CD14-positive monocyte (primary cell): ENCODE measurements at regions not wholly inside any gene's neighbourhood (a gene's known extent, or its start where the extent isn't known, plus 50 kb on each side); places are given as distances from the start of the nearest gene placed in this dataset.

Experiments used
- DNase-seq, 3 donors: peaks; one replicate each; pipeline ENCODE4 v3.0.0-alpha.2; 2011 to 2022
- H2AFZ ChIP-seq: 2 replicates; pipeline ENCODE4 v1.6.0; 2012; ENCODE audit warnings: mild to moderate bottlenecking, low read depth, low read length, inconsistent platforms; ENCODE audit not compliant: insufficient read depth, poor library complexity, severe bottlenecking
- H3K27ac ChIP-seq, 2 donors: 1 replicate in 1 of 2; 2 replicates in 1 of 2; pipeline ENCODE4 v1.5.1; 2012 to 2013; ENCODE audit warnings: low read length in 2 of 2, control low read depth in 1 of 2, inconsistent platforms in 1 of 2, low read depth in 1 of 2, mild to moderate bottlenecking in 1 of 2
- H3K27me3 ChIP-seq, 2 donors: one replicate each; pipeline versions ENCODE4 v1.6.0 to v1.6.1; 2011 to 2013; ENCODE audit warnings: low read length in 2 of 2; ENCODE audit not compliant: control insufficient read depth in 2 of 2, insufficient read depth in 2 of 2
- H3K36me3 ChIP-seq, 2 donors: replicated peaks in 1 of 2; 1 replicate in 1 of 2; 2 replicates in 1 of 2; pipeline versions ENCODE4 v1.5.1 to v1.6.1; 2012 to 2013; ENCODE audit warnings: low read length in 2 of 2, control low read depth in 1 of 2, inconsistent platforms in 1 of 2, mild to moderate bottlenecking in 1 of 2; ENCODE audit not compliant: insufficient read depth in 2 of 2, control insufficient read depth in 1 of 2
- H3K4me1 ChIP-seq, 2 donors: 1 replicate in 1 of 2; 2 replicates in 1 of 2; pipeline versions ENCODE4 v1.5.1 to v1.6.1; 2012 to 2013; ENCODE audit warnings: low read length in 2 of 2, control low read depth in 1 of 2, inconsistent platforms in 1 of 2, mild to moderate bottlenecking in 1 of 2, moderate library complexity in 1 of 2; ENCODE audit not compliant: insufficient read depth in 2 of 2, control insufficient read depth in 1 of 2
- H3K4me2 ChIP-seq: replicated peaks from 2 replicates; pipeline ENCODE3; 2012; ENCODE audit warnings: low read length, moderate library complexity, mild to moderate bottlenecking; ENCODE audit not compliant: poor library complexity, severe bottlenecking; ENCODE audit errors: extremely low read depth
- H3K4me3 ChIP-seq, 3 experiments: fragments of 200-600 bp in 1 of 3; sonication (generic) in 1 of 3; replicated peaks in 1 of 3; 1 replicate in 2 of 3; 2 replicates in 1 of 3; pipeline ENCODE4 v1.5.1; 2011 to 2013; ENCODE audit warnings: low read length in 3 of 3, mild to moderate bottlenecking in 3 of 3, control low read depth in 2 of 3, low read depth in 2 of 3, inconsistent platforms in 1 of 3, moderate library complexity in 1 of 3
- H3K79me2 ChIP-seq: 2 replicates; pipeline ENCODE4 v1.6.0; 2012; ENCODE audit warnings: mild to moderate bottlenecking, control low read depth, inconsistent platforms, low read length, moderate library complexity; ENCODE audit not compliant: insufficient read depth
- H3K9ac ChIP-seq: 2 replicates; pipeline ENCODE4 v1.6.0; 2017; ENCODE audit warnings: low read length, mild to moderate bottlenecking; ENCODE audit not compliant: insufficient read depth, poor library complexity, severe bottlenecking
- H3K9me3 ChIP-seq, 2 donors: replicated peaks in 1 of 2; 1 replicate in 1 of 2; 2 replicates in 1 of 2; pipeline versions ENCODE4 v1.5.1 to v1.6.1; 2012 to 2013; ENCODE audit warnings: low read length in 2 of 2, control low read depth in 1 of 2; ENCODE audit not compliant: control insufficient read depth in 1 of 2, insufficient read depth in 1 of 2
- H4K20me1 ChIP-seq: 2 replicates; pipeline ENCODE4 v1.6.0; 2012; ENCODE audit warnings: mild to moderate bottlenecking, low read length, control low read depth, moderate library complexity; ENCODE audit not compliant: insufficient read depth
- H3K27ac Mint-ChIP-seq, 7 donors: one replicate each; pipeline ENCODE4 v1.8.0; 2020; ENCODE audit warnings: mild to moderate bottlenecking in 7 of 7, mixed read lengths in 7 of 7, moderate library complexity in 6 of 7, inconsistent platforms in 2 of 7
- H3K27me3 Mint-ChIP-seq, 3 donors: one replicate each; pipeline ENCODE4 v1.8.0; 2021 to 2022; ENCODE audit warnings: low read depth in 3 of 3, mild to moderate bottlenecking in 3 of 3, mixed read lengths in 3 of 3, moderate library complexity in 3 of 3, inconsistent platforms in 1 of 3
- H3K36me3 Mint-ChIP-seq, 2 donors: one replicate each; pipeline ENCODE4 v1.8.0; 2020; ENCODE audit warnings: mixed read lengths in 2 of 2, inconsistent platforms in 1 of 2, mild to moderate bottlenecking in 1 of 2
- H3K4me1 Mint-ChIP-seq: one replicate; pipeline ENCODE4 v1.8.0; 2020; ENCODE audit warnings: mild to moderate bottlenecking, mixed read lengths
- H3K4me3 Mint-ChIP-seq, 2 donors: one replicate each; pipeline ENCODE4 v1.8.0; 2020; ENCODE audit warnings: mild to moderate bottlenecking in 2 of 2, mixed read lengths in 2 of 2, moderate library complexity in 1 of 2
- H3K9me3 Mint-ChIP-seq, 7 donors: one replicate each; pipeline ENCODE4 v1.8.0; 2020 to 2022; ENCODE audit warnings: mixed read lengths in 7 of 7, mild to moderate bottlenecking in 6 of 7, moderate library complexity in 6 of 7, inconsistent platforms in 2 of 7
- CTCF ChIP-seq: fragments of 200-600 bp; IDR thresholded peaks from one replicate; pipeline ENCODE4 v1.8.0; 2022; ENCODE audit warnings: antibody characterized with exemption, mild to moderate bottlenecking
- WGBS: methylation state at CpG from one replicate; pipeline ENCODE4 v1.1.5; 2013; ENCODE audit warnings: missing lambda C conversion rate; ENCODE audit not compliant: insufficient coverage; 5-methylcytosine and 5-hydroxymethylcytosine counted together
- intact Hi-C, 2 donors: fragments of 100-400 bp; cut with micrococcal nuclease; formaldehyde crosslinking; loops; one replicate each; pipeline versions ENCODE4 v1.15.0 to v1.15.1; 2023

- peak overlapping the region; percentile 23 for H3K9ac ChIP-seq
- peaks cover 44 to 54% of the 10 kb centered on the region in 2 donors for H3K4me1 ChIP-seq
- peaks cover 0 to 3% (median 2%) of the 10 kb centered on the region in 7 donors for H3K9me3 Mint-ChIP-seq
- intact Hi-C loops, result loop anchor here in 1 of 2 donors (10.0 kb wide), 1 partner anchor 72 kb away; no protein-coding TSS in a partner anchor
- peaks cover 0 to 2% (median 2%) of the 10 kb centered on the region in 3 donors for H3K27me3 Mint-ChIP-seq
- no peaks in the 10 kb centered on the region for H4K20me1 ChIP-seq
- H3K79me2 ChIP-seq, result no peaks in the 10 kb centered on the region
- no peak for TF ChIP-seq CTCF
- peak overlapping the region in 1 of 2 donors; percentile 60 for H3K27ac ChIP-seq
- H3K36me3 Mint-ChIP-seq, result peaks cover 2 to 3% of the 10 kb centered on the region in 2 donors
- no peaks in the 10 kb centered on the region for H3K9me3 ChIP-seq
- H3K4me2 ChIP-seq, result no peak overlapping the region
- no peaks in the 10 kb centered on the region for H3K27me3 ChIP-seq
- H3K4me1 Mint-ChIP-seq, result peaks cover 63% of the 10 kb centered on the region
- DNase-seq, result peak in 2 of 3 donors; percentile 59 to 71
- H3K36me3 ChIP-seq, result no peaks in the 10 kb centered on the region
- H2AFZ ChIP-seq, result no peak overlapping the region
- H3K27ac Mint-ChIP-seq, result peak overlapping the region; percentile 72 to 94 (median 82)
- no peak overlapping the region for H3K4me3 ChIP-seq
- H3K4me3 Mint-ChIP-seq, result no peak overlapping the region
These were observed 538.6 kb upstream of the JARID2 start for GRCh38 chr6:14707276-14707675.

GRCh38 chr6:14707971-14708465 lies 537.9 kb upstream of the JARID2 start:
- intact Hi-C loops, result loop anchor here in 1 of 2 donors (10.0 kb wide), 1 partner anchor 73 kb away; no protein-coding TSS in a partner anchor
- no peaks in the 10 kb centered on the region for H4K20me1 ChIP-seq
- 93% methylated on average over 2 of the region's 2 CpGs for WGBS
- H3K36me3 ChIP-seq, result no peaks in the 10 kb centered on the region
- no peaks in the 10 kb centered on the region for H3K27me3 ChIP-seq
- no peak overlapping the region for H3K4me3 Mint-ChIP-seq
- no peak overlapping the region for H3K4me2 ChIP-seq
- H3K4me1 ChIP-seq, result peaks cover 37 to 47% of the 10 kb centered on the region in 2 donors
- TF ChIP-seq CTCF, result no peak
- H3K4me3 ChIP-seq, result no peak overlapping the region
- H3K9ac ChIP-seq, result no peak overlapping the region
- no peaks in the 10 kb centered on the region for H3K9me3 ChIP-seq
- no peak overlapping the region for H2AFZ ChIP-seq
- peaks cover 64% of the 10 kb centered on the region for H3K4me1 Mint-ChIP-seq
- peak overlapping the region in 5 of 7 donors; percentile 47 to 94 (median 75) for H3K27ac Mint-ChIP-seq
- H3K9me3 Mint-ChIP-seq, result peaks cover 0 to 3% (median 2%) of the 10 kb centered on the region in 7 donors
- peaks cover 2 to 6% of the 10 kb centered on the region in 2 donors for H3K36me3 Mint-ChIP-seq
- H3K27me3 Mint-ChIP-seq, result peaks cover 0 to 2% (median 2%) of the 10 kb centered on the region in 3 donors
- no peak for DNase-seq
- H3K79me2 ChIP-seq, result no peaks in the 10 kb centered on the region
- peak overlapping the region in 1 of 2 donors; percentile 60 for H3K27ac ChIP-seq
